Upper lobe of left lung (tissue), 6 donors: ENCODE measurements at regions not wholly inside any gene's neighbourhood (a gene's known extent, or its start where the extent isn't known, plus 50 kb on each side); places are given as distances from the start of the nearest gene placed in this dataset.
A peak's percentile ranks its signal among the peaks of the same experiment; 100 is the strongest.

Experiments
- ATAC-seq, 2 donors: fragments of 200-7000 bp; cut with Tn5 transposase; one replicate each; pipeline ENCODE4 v1.9.1; 2022; ENCODE audit warnings: mild to moderate bottlenecking in 2 of 2, moderate library complexity in 2 of 2; ENCODE audit not compliant: low FRiP score in 2 of 2
- DNase-seq, 2 donors: peaks; one replicate each; pipeline ENCODE4 v3.0.0-alpha.2; 2019 to 2020
- H3K27ac ChIP-seq, 4 donors: fragments of 200-600 bp; sonication (generic); one replicate each; pipeline ENCODE4 v1.5.1; 2016 to 2019
- H3K27me3 ChIP-seq, 4 donors: fragments of 200-600 bp; sonication (generic); one replicate each; pipeline ENCODE4 v1.5.1; 2017 to 2019
- H3K36me3 ChIP-seq, 4 donors: fragments of 200-600 bp; sonication (generic); one replicate each; pipeline ENCODE4 v1.5.1; 2016 to 2019
- H3K4me1 ChIP-seq, 4 donors: fragments of 200-600 bp; sonication (generic); one replicate each; pipeline ENCODE4 v1.5.1; 2018 to 2019
- H3K4me3 ChIP-seq, 4 donors: fragments of 200-600 bp; sonication (generic); one replicate each; pipeline ENCODE4 v1.5.1; 2017 to 2019; ENCODE audit warnings: mild to moderate bottlenecking in 2 of 4, moderate library complexity in 1 of 4
- H3K9me3 ChIP-seq, 4 donors: fragments of 200-600 bp; sonication (generic); one replicate each; pipeline ENCODE4 v1.5.1; 2018 to 2019
- CTCF ChIP-seq, 6 experiments: fragments of 450-650 bp in 4 of 6; fragments of 200-600 bp in 2 of 6; sonication (generic) in 2 of 6; IDR thresholded peaks; one replicate each; pipeline ENCODE4 v1.5.1; 2016 to 2019; ENCODE audit warnings: antibody characterized with exemption in 6 of 6
- EP300 ChIP-seq, 4 donors: sonication (generic); formaldehyde crosslinking; IDR thresholded peaks; one replicate each; pipeline ENCODE4 v1.5.1; 2017; ENCODE audit warnings: antibody characterized with exemption in 4 of 4, control low read depth in 2 of 4
- POLR2A ChIP-seq, 4 donors: fragments of 450-650 bp; IDR thresholded peaks; one replicate each; pipeline ENCODE4 v1.5.1; 2016 to 2017; ENCODE audit warnings: antibody characterized with exemption in 4 of 4, mild to moderate bottlenecking in 2 of 4
- POLR2AphosphoS5 ChIP-seq, 2 donors: sonication (generic); formaldehyde crosslinking; IDR thresholded peaks; one replicate each; pipeline ENCODE4 v1.5.1; 2017; ENCODE audit warnings: antibody characterized with exemption in 2 of 2
- WGBS, 2 donors: methylation state at CpG; one replicate each; pipeline ENCODE4 v1.1.5; 2017 to 2018; 5-methylcytosine and 5-hydroxymethylcytosine counted together
- donor health status: DM: no; HTN: no; CAD: no; lungs with moderate emphysema.
- donor health status: DM: no; HTN: yes; CAD: no; lungs with severe emphysema.

- no peak for TF ChIP-seq CTCF (IDR thresholded peaks at IDR 0.05)
- TF ChIP-seq POLR2AphosphoS5 (IDR thresholded peaks at IDR 0.05): no peak
- no peak for TF ChIP-seq POLR2A (IDR thresholded peaks at IDR 0.05)
- TF ChIP-seq EP300 (IDR thresholded peaks at IDR 0.05): no peak
- no peak overlapping the region for H3K27ac ChIP-seq
- no peaks in the 10 kb centered on the region for H3K27me3 ChIP-seq
- DNase-seq (no peak), ATAC-seq (no peak)
- no peaks in the 10 kb centered on the region for H3K4me1 ChIP-seq
- no peaks in the 10 kb centered on the region for H3K36me3 ChIP-seq
- no peaks in the 10 kb centered on the region for H3K9me3 ChIP-seq
- H3K4me3 ChIP-seq: no peak overlapping the region
- 80 to 89% methylated on average over 5 of the region's 5 CpGs for WGBS, 2 donors
Measured at GRCh38 chrX:140848800-140849199, 139.2 kb downstream of the LINC00632 start.

- WGBS, 2 donors: 78% methylated on average over 8 of the region's 9 CpGs; no CpG with 5 or more reads in 1 of the 2 donors
- Histone ChIP-seq H3K9me3 (no peaks in the 10 kb centered on the region), H3K4me3 (no peak overlapping the region), H3K27ac (no peak overlapping the region), H3K27me3 (no peaks in the 10 kb centered on the region), H3K4me1 (no peaks in the 10 kb centered on the region), H3K36me3 (no peaks in the 10 kb centered on the region)
- ATAC-seq: no peak
- DNase-seq: peak in 1 of 2 donors; percentile 4
- no peak for TF ChIP-seq CTCF (IDR thresholded peaks at IDR 0.05)
- TF ChIP-seq EP300 (IDR thresholded peaks at IDR 0.05): no peak
- no peak for TF ChIP-seq POLR2AphosphoS5 (IDR thresholded peaks at IDR 0.05)
- TF ChIP-seq POLR2A (IDR thresholded peaks at IDR 0.05): no peak
Measured at GRCh38 chrX:140860718-140861117, 141.7 kb upstream of the SPANXB1 start.

GRCh38 chrX:140866446-140866845 is 135.9 kb upstream of the SPANXB1 start:
- no peak for DNase-seq

GRCh38 chrX:140912606-140913005 is 89.8 kb upstream of the SPANXB1 start:
- no peaks in the 10 kb centered on the region for H3K36me3 ChIP-seq
- no peaks in the 10 kb centered on the region for H3K4me1 ChIP-seq
- DNase-seq (no peak), ATAC-seq (no peak)
- H3K27ac ChIP-seq: no peak overlapping the region
- no peaks in the 10 kb centered on the region for H3K9me3 ChIP-seq
- no peak overlapping the region for H3K4me3 ChIP-seq
- no peak for TF ChIP-seq POLR2AphosphoS5 (IDR thresholded peaks at IDR 0.05)
- no peak for TF ChIP-seq POLR2A (IDR thresholded peaks at IDR 0.05)
- no peaks in the 10 kb centered on the region for H3K27me3 ChIP-seq

More at GRCh38 chrX:140866446-140866845, 135.9 kb upstream of the SPANXB1 start:
- no peaks in the 10 kb centered on the region for H3K4me1 ChIP-seq
- no peaks in the 10 kb centered on the region for H3K9me3 ChIP-seq
- TF ChIP-seq POLR2AphosphoS5 (IDR thresholded peaks at IDR 0.05) (no peak), POLR2A (IDR thresholded peaks at IDR 0.05) (no peak), CTCF (IDR thresholded peaks at IDR 0.05) (no peak), EP300 (IDR thresholded peaks at IDR 0.05) (no peak)
- H3K27ac ChIP-seq: no peak overlapping the region
- no peaks in the 10 kb centered on the region for H3K27me3 ChIP-seq
- 70 to 78% methylated on average over 1 of the region's 1 CpG for whole genome bisulfite sequencing, 2 donors
- no peak overlapping the region for H3K4me3 ChIP-seq
- no peak for ATAC-seq
- no peaks in the 10 kb centered on the region for H3K36me3 ChIP-seq

GRCh38 chrX:140913802-140914501 is 88.4 kb upstream of the SPANXB1 start:
- no peak for ATAC-seq
- 66 to 72% methylated on average over 3 of the region's 3 CpGs for WGBS, 2 donors

More at GRCh38 chrX:140913802-140914501, 88.4 kb upstream of the SPANXB1 start:
- Histone ChIP-seq H3K27ac (no peak overlapping the region), H3K4me3 (no peak overlapping the region), H3K36me3 (no peaks in the 10 kb centered on the region), H3K4me1 (no peaks in the 10 kb centered on the region), H3K27me3 (no peaks in the 10 kb centered on the region), H3K9me3 (no peaks in the 10 kb centered on the region)
- TF ChIP-seq POLR2A (IDR thresholded peaks at IDR 0.05) (no peak), CTCF (IDR thresholded peaks at IDR 0.05) (no peak), EP300 (IDR thresholded peaks at IDR 0.05) (no peak), POLR2AphosphoS5 (IDR thresholded peaks at IDR 0.05) (no peak)
- DNase-seq: no peak
